BE2C (cell line): ENCODE measurements at regions not wholly inside any gene's neighbourhood (a gene's known extent, or its start where the extent isn't known, plus 50 kb on each side); places are given as distances from the start of the nearest gene placed in this dataset.

Experiments used
- DNase-seq: peaks from one replicate; pipeline ENCODE4 v3.0.0-alpha.2; 2020
- H3K27me3 ChIP-seq: fragments of 250-450 bp; sonication (Bioruptor Pico); 2 replicates; pipeline ENCODE4 v1.5.1; 2020; ENCODE audit warnings: mild to moderate bottlenecking
- H3K36me3 ChIP-seq: fragments of 250-450 bp; sonication (Bioruptor Pico); 2 replicates; pipeline ENCODE4 v1.5.1; 2020; ENCODE audit warnings: mild to moderate bottlenecking
- H3K4me1 ChIP-seq: fragments of 250-450 bp; sonication (Bioruptor Pico); 2 replicates; pipeline ENCODE4 v1.5.1; 2020
- H3K4me3 ChIP-seq: 2 replicates; pipeline ENCODE4 v1.5.1; 2011; ENCODE audit warnings: low read depth, low read length
- H3K9me3 ChIP-seq: fragments of 250-450 bp; sonication (Bioruptor Pico); 2 replicates; pipeline ENCODE4 v1.5.1; 2020
- TF ChIP-seq, protein P1 (sequence below): IDR thresholded peaks from 2 replicates; pipeline ENCODE4 v1.5.1; 2012; ENCODE audit warnings: mild to moderate bottlenecking, low read depth, low read length

DNA sequence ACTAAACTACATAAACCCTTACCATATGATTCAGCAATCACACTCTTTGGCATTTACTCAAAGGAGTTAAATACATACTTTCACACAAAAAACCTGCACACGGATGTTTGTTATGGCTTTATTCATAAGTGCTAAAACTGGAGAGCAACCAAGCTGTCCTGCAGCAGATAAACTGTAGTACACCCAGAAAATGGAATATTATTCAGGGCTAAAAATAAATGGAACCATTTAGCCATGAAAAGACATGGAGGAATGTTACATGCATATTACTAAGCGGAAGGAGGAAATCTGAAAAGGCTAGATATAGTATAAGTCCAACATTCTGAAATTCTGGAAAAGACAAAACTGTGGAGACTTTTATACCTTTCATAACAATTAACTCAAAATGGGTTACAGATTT is 73.6 kb upstream of the PHACTR3 start:
- H3K9me3 ChIP-seq, result no peaks in the 10 kb centered on the region
- H3K4me3 ChIP-seq, result no peak overlapping the region
- no peaks in the 10 kb centered on the region for H3K4me1 ChIP-seq
- TF ChIP-seq, protein P1, sequence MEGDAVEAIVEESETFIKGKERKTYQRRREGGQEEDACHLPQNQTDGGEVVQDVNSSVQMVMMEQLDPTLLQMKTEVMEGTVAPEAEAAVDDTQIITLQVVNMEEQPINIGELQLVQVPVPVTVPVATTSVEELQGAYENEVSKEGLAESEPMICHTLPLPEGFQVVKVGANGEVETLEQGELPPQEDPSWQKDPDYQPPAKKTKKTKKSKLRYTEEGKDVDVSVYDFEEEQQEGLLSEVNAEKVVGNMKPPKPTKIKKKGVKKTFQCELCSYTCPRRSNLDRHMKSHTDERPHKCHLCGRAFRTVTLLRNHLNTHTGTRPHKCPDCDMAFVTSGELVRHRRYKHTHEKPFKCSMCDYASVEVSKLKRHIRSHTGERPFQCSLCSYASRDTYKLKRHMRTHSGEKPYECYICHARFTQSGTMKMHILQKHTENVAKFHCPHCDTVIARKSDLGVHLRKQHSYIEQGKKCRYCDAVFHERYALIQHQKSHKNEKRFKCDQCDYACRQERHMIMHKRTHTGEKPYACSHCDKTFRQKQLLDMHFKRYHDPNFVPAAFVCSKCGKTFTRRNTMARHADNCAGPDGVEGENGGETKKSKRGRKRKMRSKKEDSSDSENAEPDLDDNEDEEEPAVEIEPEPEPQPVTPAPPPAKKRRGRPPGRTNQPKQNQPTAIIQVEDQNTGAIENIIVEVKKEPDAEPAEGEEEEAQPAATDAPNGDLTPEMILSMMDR, result no peak
- no peak for DNase-seq
- peaks cover 53% of the 10 kb centered on the region for H3K27me3 ChIP-seq
- H3K36me3 ChIP-seq, result no peaks in the 10 kb centered on the region; the same call in 1 of the 2 replicates

DNA sequence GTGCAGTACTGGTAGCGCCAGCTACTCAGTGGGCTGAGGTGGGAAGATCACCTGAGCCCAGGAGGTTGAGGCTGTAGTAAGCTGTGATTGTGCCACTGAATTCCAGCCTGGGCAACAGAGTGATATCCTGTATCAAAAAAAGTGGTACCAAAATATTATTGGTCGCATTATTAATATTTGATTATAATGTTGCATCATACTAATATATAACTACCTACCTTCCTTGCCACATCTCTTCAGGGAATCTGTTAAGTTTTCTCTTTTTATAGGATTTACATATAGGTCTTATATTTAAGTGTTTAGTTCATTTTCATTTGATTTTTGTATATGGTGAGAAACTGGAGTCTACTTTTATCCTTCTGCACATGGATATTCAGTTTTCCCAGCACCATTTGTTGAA is 66.3 kb upstream of the PHACTR3 start:
- DNase-seq, result no peak
- H3K9me3 ChIP-seq, result no peaks in the 10 kb centered on the region
- no peak overlapping the region for H3K4me3 ChIP-seq
- no peaks in the 10 kb centered on the region for H3K27me3 ChIP-seq
- no peaks in the 10 kb centered on the region for H3K4me1 ChIP-seq
- no peaks in the 10 kb centered on the region for H3K36me3 ChIP-seq
- TF ChIP-seq, protein P1, result no peak

DNA sequence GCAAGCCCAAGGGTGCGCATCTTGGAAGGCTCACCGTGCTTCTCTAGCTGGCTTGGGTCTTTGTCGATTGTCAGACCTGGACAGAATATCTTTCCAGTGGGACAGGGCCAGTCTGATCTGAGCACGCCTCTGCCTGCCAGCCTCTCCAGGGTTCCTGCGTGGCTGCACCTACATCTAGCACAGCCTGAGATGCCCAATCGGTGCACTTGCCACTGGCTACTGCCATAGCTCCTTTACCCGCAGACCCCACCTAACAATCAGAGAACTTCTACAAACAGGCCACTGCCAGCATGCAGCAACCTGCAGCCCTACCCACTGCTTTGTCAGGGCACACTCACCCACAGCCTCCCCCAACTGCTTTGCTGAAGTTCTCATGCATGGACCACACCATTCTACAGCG is 56.7 kb upstream of the PHACTR3 start:
- Histone ChIP-seq H3K4me3 (no peak overlapping the region), H3K36me3 (no peaks in the 10 kb centered on the region), H3K4me1 (no peaks in the 10 kb centered on the region), H3K9me3 (no peaks in the 10 kb centered on the region), H3K27me3 (peaks cover 21% of the 10 kb centered on the region)
- TF ChIP-seq, protein P1, result no peak
- DNase-seq, result no peak
